GM21390 (cell line): ENCODE measurements at regions not wholly inside any gene's neighbourhood (a gene's known extent, or its start where the extent isn't known, plus 50 kb on each side); places are given as distances from the start of the nearest gene placed in this dataset.

Experiments used
- ATAC-seq: cut with Tn5 transposase; IDR thresholded peaks from one replicate; pipeline ENCODE4 v1.9.1; 2021; ENCODE audit not compliant: unreplicated experiment

DNA sequence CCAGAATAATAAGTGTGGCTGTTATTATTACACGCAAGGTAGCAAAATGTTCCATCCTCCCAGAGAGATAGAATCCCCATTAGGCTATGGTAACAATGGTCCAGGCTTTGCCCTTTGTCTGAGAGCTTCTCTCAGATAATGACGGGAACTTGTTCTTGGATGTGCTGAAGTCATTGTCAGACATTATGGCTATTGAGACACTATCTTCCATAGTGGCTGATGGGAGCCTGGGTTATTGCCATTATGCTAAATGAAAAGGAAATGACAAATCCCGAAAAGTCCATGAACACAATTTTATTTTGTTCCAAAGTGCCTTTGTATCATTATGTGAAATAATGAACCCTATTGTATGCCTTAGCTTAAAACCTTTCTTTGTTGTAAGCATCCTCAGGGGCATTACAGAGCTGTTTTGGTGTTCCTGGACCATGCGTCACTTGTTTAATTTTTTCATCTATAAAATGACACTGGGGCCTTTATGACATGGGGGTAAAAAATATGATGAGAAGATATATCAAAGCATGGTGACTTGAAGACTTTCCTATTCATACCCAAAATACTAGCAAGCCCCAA is 218.5 kb downstream of the KCNS3 start:
- ATAC-seq, result no peak

- no peak for ATAC-seq
Observed at GRCh38 chr2:18094277-18094676, 215.8 kb downstream of the KCNS3 start.

GRCh38 chr2:18093196-18093595 is 214.7 kb downstream of the KCNS3 start:
- no peak for ATAC-seq

DNA sequence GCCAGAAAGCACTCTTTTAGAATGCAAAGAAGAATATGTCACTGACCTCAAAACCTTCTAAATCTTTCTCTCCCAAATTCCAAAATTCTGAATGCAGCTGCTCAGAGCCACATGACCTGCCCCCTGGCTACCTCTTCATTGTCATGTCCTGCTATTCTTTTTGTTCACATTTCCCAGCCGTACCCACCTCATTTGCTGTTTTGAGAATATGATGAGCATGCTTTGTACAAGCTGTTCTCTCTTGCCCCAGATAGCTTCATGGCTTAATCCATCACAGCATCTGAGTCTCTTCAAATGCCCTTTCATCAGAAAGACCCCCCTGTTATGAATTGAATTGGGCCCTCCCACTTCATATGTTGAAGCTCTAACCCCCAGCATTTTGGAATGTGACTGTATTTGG is 214.3 kb downstream of the KCNS3 start:
- no peak for ATAC-seq

DNA sequence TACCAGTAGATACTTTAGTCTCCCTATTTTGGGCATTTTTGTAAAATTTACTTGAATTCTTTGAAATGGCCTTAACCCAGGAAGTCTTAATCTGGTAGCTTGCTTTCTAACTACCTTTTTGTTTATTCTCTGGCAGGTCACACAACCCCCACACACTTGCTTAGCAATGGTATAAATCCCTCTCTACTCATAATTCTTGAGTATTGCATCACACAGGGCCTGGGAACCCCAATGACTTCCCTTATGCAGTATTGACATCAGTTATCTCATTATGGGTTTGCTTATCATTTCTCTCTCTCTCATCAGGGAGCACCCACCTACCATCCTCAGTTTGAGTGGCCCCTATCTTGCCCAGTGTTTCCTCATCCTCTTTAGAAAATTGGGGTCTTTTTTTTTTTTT is 207.1 kb downstream of the KCNS3 start:
- ATAC-seq, result no peak

DNA sequence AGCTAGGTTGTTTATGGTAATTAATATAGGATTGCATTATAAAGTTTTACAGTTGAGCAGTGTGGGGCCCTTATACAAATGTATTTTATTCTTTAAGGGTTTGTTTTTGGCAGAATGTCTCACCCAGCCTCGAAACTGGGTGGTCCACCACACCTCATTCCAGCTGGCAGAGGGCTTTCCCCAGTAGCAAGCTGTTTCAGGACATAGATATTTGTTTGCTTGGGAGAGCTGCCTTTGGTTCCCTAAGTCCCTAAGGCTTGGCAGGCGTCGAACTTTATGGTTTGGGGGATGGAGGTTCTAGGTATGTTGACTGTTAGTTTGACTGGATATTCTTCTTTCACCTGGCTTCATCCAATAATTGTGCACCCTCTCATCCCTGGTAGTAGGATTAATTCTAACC is 205.9 kb downstream of the KCNS3 start:
- no peak for ATAC-seq

GRCh38 chr2:18083806-18084205 is 205.3 kb downstream of the KCNS3 start:
- ATAC-seq, result no peak

GRCh38 chr2:18078216-18078615 is 199.7 kb downstream of the KCNS3 start:
- no peak for ATAC-seq

- no peak for ATAC-seq
Observed at GRCh38 chr2:18077704-18078103, 199.2 kb downstream of the KCNS3 start.

- ATAC-seq, result no peak
Observed at GRCh38 chr2:18077231-18077630, 198.8 kb downstream of the KCNS3 start.

GRCh38 chr2:18074476-18074875 is 196.0 kb downstream of the KCNS3 start:
- ATAC-seq, result no peak

GRCh38 chr2:18073601-18074000 is 195.1 kb downstream of the KCNS3 start:
- no peak for ATAC-seq

GRCh38 chr2:18067588-18068384 is 189.3 kb downstream of the KCNS3 start:
- no peak for ATAC-seq

DNA sequence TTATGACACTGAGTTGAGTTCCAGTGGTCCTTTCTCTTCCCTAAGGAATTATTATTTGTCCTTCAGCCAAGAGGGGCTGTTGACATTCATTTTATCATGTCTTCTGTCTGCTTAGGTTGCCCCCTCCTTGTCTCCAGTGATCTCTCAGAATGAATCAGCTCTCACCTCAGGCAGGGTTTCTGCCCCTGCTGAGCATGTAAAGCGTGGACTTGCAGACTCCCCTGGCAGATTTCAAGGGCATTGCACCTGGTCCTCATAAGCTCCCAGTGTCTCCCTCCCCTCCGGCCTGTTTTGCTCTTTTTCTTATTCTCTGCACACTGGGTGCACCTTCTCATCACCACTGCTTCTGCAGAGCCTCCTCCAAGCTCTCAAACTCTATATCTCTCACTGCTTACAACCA is 188.4 kb downstream of the KCNS3 start:
- ATAC-seq, result no peak

DNA sequence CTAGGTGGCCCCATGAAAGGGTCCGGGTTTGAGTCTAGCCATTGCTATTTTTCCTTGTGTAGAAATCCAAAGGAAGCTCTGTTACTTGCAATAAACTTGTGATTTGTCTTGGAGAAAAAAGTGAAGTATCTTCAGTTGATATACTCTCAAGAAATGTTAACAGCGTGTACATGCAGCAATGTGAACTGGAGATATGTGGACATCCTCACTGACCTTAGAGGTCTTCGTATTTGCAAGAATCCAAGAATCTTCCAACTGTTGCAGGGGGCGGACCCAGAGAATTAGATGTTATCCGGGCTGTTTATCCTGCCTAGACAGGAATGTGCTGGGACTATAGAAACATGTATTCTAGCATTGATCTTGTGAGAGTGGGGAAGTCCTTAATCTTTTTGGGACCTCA is 187.6 kb downstream of the KCNS3 start:
- no peak for ATAC-seq

DNA sequence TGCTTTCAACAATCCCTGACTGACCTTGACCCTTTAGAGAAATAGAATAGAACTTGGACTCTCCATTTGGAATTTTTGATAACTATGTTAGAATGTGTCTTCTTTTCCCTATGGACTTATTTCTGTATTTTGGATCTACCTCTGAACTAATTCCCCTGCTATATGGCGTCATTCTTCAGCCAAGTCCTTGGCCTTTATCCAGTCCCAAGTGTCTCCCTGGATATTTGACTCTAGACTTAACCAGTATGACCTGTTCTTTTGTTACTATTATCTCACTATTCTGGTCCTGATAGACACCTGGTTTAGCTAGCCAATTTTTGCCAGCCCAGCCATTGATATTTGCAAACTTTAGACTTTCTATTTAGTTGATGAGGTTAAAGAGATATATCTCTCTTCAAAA is 186.8 kb downstream of the KCNS3 start:
- ATAC-seq, result no peak

- no peak for ATAC-seq
Observed at GRCh38 chr2:18063826-18064470, 185.5 kb downstream of the KCNS3 start.

DNA sequence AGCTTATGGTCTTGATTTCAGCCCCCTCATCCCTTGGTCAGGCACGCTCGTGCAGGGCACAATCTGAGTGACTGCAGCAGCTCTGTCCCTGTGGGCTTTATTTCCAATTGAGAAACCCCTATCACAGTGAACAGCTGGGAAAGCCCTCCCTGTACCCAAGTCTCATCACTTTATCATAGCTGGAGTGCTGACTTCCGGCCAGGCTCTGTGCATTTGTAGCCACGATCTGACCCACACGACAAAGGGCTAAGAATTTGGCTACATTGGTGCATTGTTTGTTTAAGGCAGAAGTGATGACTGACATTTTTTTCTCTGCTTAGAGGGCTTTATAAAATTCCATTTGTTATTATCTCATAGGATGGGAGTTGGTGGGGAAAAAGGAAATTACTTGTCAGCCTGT is 184.4 kb downstream of the KCNS3 start:
- no peak for ATAC-seq

GRCh38 chr2:18061717-18062116 is 183.2 kb downstream of the KCNS3 start:
- ATAC-seq, result no peak

DNA sequence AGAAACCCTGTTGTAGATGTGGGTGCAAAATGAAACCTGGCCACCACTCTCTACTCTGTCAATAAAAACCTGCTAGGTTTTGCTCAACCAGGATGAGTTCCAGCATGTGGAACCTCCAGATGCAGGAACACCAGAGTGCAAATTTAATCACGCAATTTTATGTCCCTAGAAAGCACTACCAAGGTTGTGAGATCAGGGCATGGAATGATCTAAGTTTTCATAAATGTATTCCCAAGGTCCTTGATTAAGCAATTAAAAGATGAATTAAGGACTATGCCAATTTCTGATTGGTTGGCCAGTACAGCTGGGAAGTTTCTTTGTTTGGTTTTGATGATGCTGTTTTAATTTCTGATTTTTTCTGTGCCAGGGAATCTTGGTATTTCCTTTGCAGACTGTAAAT is 179.2 kb downstream of the KCNS3 start:
- no peak for ATAC-seq

GRCh38 chr2:18055290-18055689 is 176.8 kb downstream of the KCNS3 start:
- ATAC-seq, result no peak

GRCh38 chr2:18050001-18050400 is 171.5 kb downstream of the KCNS3 start:
- no peak for ATAC-seq
